ENCODE measurements at regions not wholly inside any gene's neighbourhood (a gene's known extent, or its start where the extent isn't known, plus 50 kb on each side); places are given as distances from the start of the nearest gene placed in this dataset.

GRCh38 chr2:187143537-187143936, 294.6 kb upstream of the ZSWIM2 start:
- Histone ChIP-seq H3K27ac (no peak overlapping the region), H3K4me3 (no peak overlapping the region), H3K36me3 (ENCODE audit: insufficient read depth, low read length) (no peaks in the 10 kb centered on the region), H3K9ac (ENCODE audit: insufficient read length) (no peak overlapping the region), H3K9me3 (ENCODE audit: low read depth, low read length) (peaks cover 3% of the 10 kb centered on the region; the same call in 1 of the 2 replicates)
- no peak for TF ChIP-seq FOXP2 (optimal IDR thresholded peaks at IDR 0.05; ENCODE audit: control extremely low read depth, extremely low read length, insufficient read depth)
- no peak for TF ChIP-seq EZH2 (IDR thresholded peaks at IDR 0.05)
- TF ChIP-seq POLR2AphosphoS5 (IDR thresholded peaks at IDR 0.05; ENCODE audit: borderline replicate concordance, low read depth, low read length): no peak
- DNase-seq (ENCODE audit: low read depth, low spot score): no peak

DNA sequence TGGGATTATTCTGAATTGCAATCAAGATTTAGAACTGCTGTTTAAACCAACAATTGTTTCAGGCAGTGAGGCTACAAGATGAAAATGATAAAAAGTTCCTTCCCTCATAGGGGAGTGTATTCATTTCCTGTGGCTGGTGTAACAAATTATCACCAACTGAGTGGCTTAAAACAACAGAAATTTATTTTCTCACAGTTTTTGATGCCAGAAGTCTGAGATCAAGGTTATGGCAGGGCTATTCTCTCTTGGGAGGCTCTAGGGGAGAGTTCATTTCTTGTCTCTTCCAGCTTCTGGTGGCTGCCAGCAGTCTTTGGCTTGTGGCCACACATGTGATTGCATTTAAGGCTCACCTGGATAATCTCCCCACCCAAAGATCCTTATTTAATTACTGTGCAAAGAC, 290.5 kb upstream of the ZSWIM2 start:
- H3K9me3 ChIP-seq (ENCODE audit: low read depth, low read length): 0 out of 2 replicates have a peak, but pooled peaks cover 3% of the 10 kb centered on the region
- H3K27ac ChIP-seq: no peak overlapping the region
- H3K9ac ChIP-seq (ENCODE audit: insufficient read length): no peak overlapping the region
- TF ChIP-seq POLR2AphosphoS5 (IDR thresholded peaks at IDR 0.05; ENCODE audit: borderline replicate concordance, low read depth, low read length) (no peak), EZH2 (IDR thresholded peaks at IDR 0.05) (no peak), FOXP2 (optimal IDR thresholded peaks at IDR 0.05; ENCODE audit: control extremely low read depth, extremely low read length, insufficient read depth) (no peak)
- no peaks in the 10 kb centered on the region for H3K36me3 ChIP-seq (ENCODE audit: insufficient read depth, low read length)
- H3K4me3 ChIP-seq: no peak overlapping the region
- DNase-seq (ENCODE audit: low read depth, low spot score): no peak

GRCh38 chr2:187138265-187138664, 289.3 kb upstream of the ZSWIM2 start:
- Histone ChIP-seq H3K9me3 (ENCODE audit: low read depth, low read length) (0 out of 2 replicates have a peak, but pooled peaks cover 3% of the 10 kb centered on the region), H3K36me3 (ENCODE audit: insufficient read depth, low read length) (no peaks in the 10 kb centered on the region), H3K4me3 (no peak overlapping the region), H3K27ac (no peak overlapping the region), H3K9ac (ENCODE audit: insufficient read length) (no peak overlapping the region)
- TF ChIP-seq FOXP2 (optimal IDR thresholded peaks at IDR 0.05; ENCODE audit: control extremely low read depth, extremely low read length, insufficient read depth) (no peak), POLR2AphosphoS5 (IDR thresholded peaks at IDR 0.05; ENCODE audit: borderline replicate concordance, low read depth, low read length) (no peak), EZH2 (IDR thresholded peaks at IDR 0.05) (no peak)
- no peak for DNase-seq (ENCODE audit: low read depth, low spot score)

GRCh38 chr2:187136646-187137045, 287.7 kb upstream of the ZSWIM2 start:
- Histone ChIP-seq H3K36me3 (ENCODE audit: insufficient read depth, low read length) (no peaks in the 10 kb centered on the region), H3K4me3 (no peak overlapping the region), H3K9me3 (ENCODE audit: low read depth, low read length) (0 out of 2 replicates have a peak, but pooled peaks cover 3% of the 10 kb centered on the region), H3K9ac (ENCODE audit: insufficient read length) (no peak overlapping the region), H3K27ac (no peak overlapping the region)
- TF ChIP-seq FOXP2 (optimal IDR thresholded peaks at IDR 0.05; ENCODE audit: control extremely low read depth, extremely low read length, insufficient read depth) (no peak), POLR2AphosphoS5 (IDR thresholded peaks at IDR 0.05; ENCODE audit: borderline replicate concordance, low read depth, low read length) (no peak), EZH2 (IDR thresholded peaks at IDR 0.05) (no peak)
- no peak for DNase-seq (ENCODE audit: low read depth, low spot score)

DNA sequence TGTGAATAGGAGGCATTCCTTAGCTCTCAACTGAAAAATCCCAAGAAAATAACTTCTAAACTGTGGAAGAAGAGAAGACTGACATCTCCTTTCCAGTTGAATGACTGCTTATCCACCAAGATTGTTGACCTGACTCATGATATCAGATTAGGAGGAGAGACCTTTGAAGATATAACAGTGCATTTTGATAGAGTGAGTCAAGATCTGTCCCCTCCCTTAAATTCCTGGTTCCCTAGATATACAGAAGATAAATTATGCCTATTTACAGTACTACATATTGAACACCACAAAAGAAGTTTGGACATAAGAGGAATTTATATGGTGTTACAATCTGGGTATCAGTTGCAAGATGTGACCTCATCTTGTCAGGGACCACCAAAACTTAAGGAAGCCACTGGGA, 285.3 kb upstream of the ZSWIM2 start:
- no peaks in the 10 kb centered on the region for H3K36me3 ChIP-seq (ENCODE audit: insufficient read depth, low read length)
- no peak for DNase-seq (ENCODE audit: low read depth, low spot score)
- TF ChIP-seq POLR2AphosphoS5 (IDR thresholded peaks at IDR 0.05; ENCODE audit: borderline replicate concordance, low read depth, low read length) (no peak), FOXP2 (optimal IDR thresholded peaks at IDR 0.05; ENCODE audit: control extremely low read depth, extremely low read length, insufficient read depth) (no peak), EZH2 (IDR thresholded peaks at IDR 0.05) (no peak)
- no peak overlapping the region for H3K4me3 ChIP-seq
- H3K9ac ChIP-seq (ENCODE audit: insufficient read length): no peak overlapping the region
- H3K27ac ChIP-seq: no peak overlapping the region
- no peaks in the 10 kb centered on the region for H3K9me3 ChIP-seq (ENCODE audit: low read depth, low read length)

- no peaks in the 10 kb centered on the region for H3K9me3 ChIP-seq (ENCODE audit: low read depth, low read length)
- no peak overlapping the region for H3K9ac ChIP-seq (ENCODE audit: insufficient read length)
- H3K36me3 ChIP-seq (ENCODE audit: insufficient read depth, low read length): no peaks in the 10 kb centered on the region
- DNase-seq (ENCODE audit: low read depth, low spot score): no peak
- no peak overlapping the region for H3K4me3 ChIP-seq
- H3K27ac ChIP-seq: no peak overlapping the region
- no peak for TF ChIP-seq FOXP2 (optimal IDR thresholded peaks at IDR 0.05; ENCODE audit: control extremely low read depth, extremely low read length, insufficient read depth)
- TF ChIP-seq POLR2AphosphoS5 (IDR thresholded peaks at IDR 0.05; ENCODE audit: borderline replicate concordance, low read depth, low read length): no peak
- TF ChIP-seq EZH2 (IDR thresholded peaks at IDR 0.05): no peak
These were observed 280.9 kb upstream of the ZSWIM2 start for GRCh38 chr2:187129868-187130267.

DNA sequence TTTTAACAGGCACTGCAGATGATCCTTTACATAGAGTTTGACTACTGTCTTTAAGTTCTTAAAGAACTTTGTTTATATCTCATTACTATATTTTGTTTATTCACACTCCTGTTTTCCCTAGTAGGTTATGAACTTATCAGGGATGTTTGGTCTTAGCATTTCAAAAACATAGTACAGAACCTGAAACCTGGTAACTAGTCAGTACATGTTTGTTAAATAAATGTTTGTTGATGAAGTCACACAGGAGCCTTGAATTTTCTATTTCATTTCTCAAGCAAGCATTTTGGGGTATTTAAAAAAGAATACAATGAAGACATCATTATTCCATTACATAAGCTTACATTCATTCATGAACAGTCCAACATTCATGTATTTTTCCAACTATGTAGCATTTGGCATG, 280.3 kb upstream of the ZSWIM2 start:
- DNase-seq (ENCODE audit: low read depth, low spot score): no peak
- H3K9me3 ChIP-seq (ENCODE audit: low read depth, low read length): no peaks in the 10 kb centered on the region
- no peak overlapping the region for H3K9ac ChIP-seq (ENCODE audit: insufficient read length)
- no peak overlapping the region for H3K27ac ChIP-seq
- TF ChIP-seq POLR2AphosphoS5 (IDR thresholded peaks at IDR 0.05; ENCODE audit: borderline replicate concordance, low read depth, low read length) (no peak), FOXP2 (optimal IDR thresholded peaks at IDR 0.05; ENCODE audit: control extremely low read depth, extremely low read length, insufficient read depth) (no peak), EZH2 (IDR thresholded peaks at IDR 0.05) (no peak)
- H3K4me3 ChIP-seq: no peak overlapping the region
- no peaks in the 10 kb centered on the region for H3K36me3 ChIP-seq (ENCODE audit: insufficient read depth, low read length)

DNA sequence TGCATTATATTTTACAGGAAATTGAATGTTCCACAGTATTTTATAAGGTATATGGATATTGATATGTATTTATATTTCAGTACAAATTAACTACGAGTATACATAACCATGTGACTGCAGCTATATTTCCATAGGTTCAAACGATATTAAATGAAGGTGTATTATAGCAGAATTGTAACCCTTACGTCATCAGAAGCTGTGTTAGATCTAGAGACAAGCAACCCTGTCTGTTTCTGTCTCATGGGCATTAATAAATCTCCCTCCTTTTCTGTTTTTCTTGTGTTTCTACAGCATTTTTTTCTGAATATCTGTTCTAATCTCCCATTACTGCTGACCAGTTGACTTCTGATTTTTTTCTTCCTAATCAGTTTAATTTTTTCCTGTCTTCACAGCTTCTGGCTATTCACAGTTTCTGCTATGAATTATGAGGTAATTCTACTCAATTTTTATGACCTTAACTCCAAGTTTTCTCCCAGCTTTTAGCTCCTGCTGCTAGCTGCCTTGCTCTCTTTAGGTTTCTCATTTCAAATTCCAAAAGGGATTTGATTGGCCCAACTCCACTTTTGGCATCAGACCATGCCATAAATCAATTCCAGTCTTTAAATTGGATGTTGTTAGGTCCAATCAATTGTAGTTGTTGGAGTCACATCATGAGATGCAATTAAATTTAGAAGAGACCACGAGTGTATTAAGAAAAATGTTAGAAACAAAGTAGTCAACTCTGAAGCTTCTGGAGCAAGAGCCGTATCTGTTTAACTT, 277.5 kb upstream of the ZSWIM2 start:
- no peaks in the 10 kb centered on the region for H3K9me3 ChIP-seq (ENCODE audit: low read depth, low read length)
- no peak for TF ChIP-seq POLR2AphosphoS5 (IDR thresholded peaks at IDR 0.05; ENCODE audit: borderline replicate concordance, low read depth, low read length)
- no peak for TF ChIP-seq EZH2 (IDR thresholded peaks at IDR 0.05)
- no peak for TF ChIP-seq FOXP2 (optimal IDR thresholded peaks at IDR 0.05; ENCODE audit: control extremely low read depth, extremely low read length, insufficient read depth)
- no peak overlapping the region for H3K4me3 ChIP-seq
- no peak overlapping the region for H3K27ac ChIP-seq
- H3K36me3 ChIP-seq (ENCODE audit: insufficient read depth, low read length): no peaks in the 10 kb centered on the region
- DNase-seq (ENCODE audit: low read depth, low spot score): no peak
- H3K9ac ChIP-seq (ENCODE audit: insufficient read length): no peak overlapping the region

Measured in SK-N-MC (cell line).